ENCODE measurements at regions not wholly inside any gene's neighbourhood (a gene's known extent, or its start where the extent isn't known, plus 50 kb on each side); places are given as distances from the start of the nearest gene placed in this dataset.
A peak's percentile ranks its signal among the peaks of the same experiment; 100 is the strongest.

- Histone ChIP-seq H3K14ac (ENCODE audit: low read length in 2 of 2) (no peak overlapping the region), H3K9me3 (ENCODE audit: control insufficient read depth, low read length) (no peaks in the 10 kb centered on the region), H3K18ac (ENCODE audit: low read depth in 1 of 2, low read length in 2 of 2) (no peak overlapping the region), H2BK12ac (ENCODE audit: low read length in 2 of 2) (no peak overlapping the region), H2BK120ac (ENCODE audit: low read depth, low read length) (no peak overlapping the region), H3K27me3 (ENCODE audit: control insufficient read depth in 1 of 2, insufficient read depth in 1 of 2, low read length in 2 of 2) (peaks cover 24 to 55% of the 10 kb centered on the region in 2 experiments), H3K79me1 (replicated peaks; ENCODE audit: low read length, poor library complexity, severe bottlenecking) (no peaks in the 10 kb centered on the region), H3K4me1 (ENCODE audit: control insufficient read depth, insufficient read depth, low read depth, low read length) (no peaks in the 10 kb centered on the region), H2BK15ac (ENCODE audit: low read depth, poor library complexity, severe bottlenecking) (no peak overlapping the region), H2BK5ac (ENCODE audit: low read depth, low read length, poor library complexity, severe bottlenecking) (no peak overlapping the region), H3K27ac (ENCODE audit: low read length, poor library complexity, severe bottlenecking) (no peak overlapping the region), H3K23ac (ENCODE audit: low read length in 2 of 2) (no peak overlapping the region), H3K36me3 (ENCODE audit: control insufficient read depth in 1 of 2, insufficient read depth in 2 of 2, low read depth in 1 of 2, low read length in 2 of 2) (no peaks in the 10 kb centered on the region), H3K4me2 (ENCODE audit: low read length, poor library complexity, severe bottlenecking) (no peak overlapping the region), H4K8ac (ENCODE audit: low read length) (no peak overlapping the region), H2AK5ac (ENCODE audit: low read length, severe bottlenecking) (no peak overlapping the region), H3K4me3 (ENCODE audit: insufficient read depth in 1 of 2, low read depth in 1 of 2, low read length in 2 of 2) (no peak overlapping the region), H2AFZ (ENCODE audit: low read depth, low read length) (no peak overlapping the region), H3K9ac (ENCODE audit: low read length) (no peak overlapping the region), H4K91ac (ENCODE audit: low read length) (no peak overlapping the region), H3K4ac (ENCODE audit: low read depth in 1 of 2, low read length in 2 of 2) (no peak overlapping the region)
- 86% methylated on average over 6 of the region's 6 CpGs for WGBS
- DNase-seq: no peak
Observed at GRCh38 chr3:127431066-127431465, 143.2 kb upstream of the PRR20G start.

GRCh38 chr3:127428344-127428997 lies 140.6 kb upstream of the PRR20G start:
- Histone ChIP-seq H2BK15ac (ENCODE audit: low read depth, poor library complexity, severe bottlenecking) (no peak overlapping the region), H3K9me3 (ENCODE audit: control insufficient read depth, low read length) (no peaks in the 10 kb centered on the region), H3K4me3 (ENCODE audit: insufficient read depth in 1 of 2, low read depth in 1 of 2, low read length in 2 of 2) (no peak overlapping the region), H3K27ac (ENCODE audit: low read length, poor library complexity, severe bottlenecking) (no peak overlapping the region), H3K18ac (ENCODE audit: low read depth in 1 of 2, low read length in 2 of 2) (no peak overlapping the region), H2BK120ac (ENCODE audit: low read depth, low read length) (no peak overlapping the region), H3K23ac (ENCODE audit: low read length in 2 of 2) (peak overlapping the region in 1 of 2 experiments; percentile 19), H3K36me3 (ENCODE audit: control insufficient read depth in 1 of 2, insufficient read depth in 2 of 2, low read depth in 1 of 2, low read length in 2 of 2) (no peaks in the 10 kb centered on the region), H3K4me1 (ENCODE audit: control insufficient read depth, insufficient read depth, low read depth, low read length) (no peaks in the 10 kb centered on the region), H2AFZ (ENCODE audit: low read depth, low read length) (no peak overlapping the region), H3K79me1 (replicated peaks; ENCODE audit: low read length, poor library complexity, severe bottlenecking) (no peaks in the 10 kb centered on the region), H3K9ac (ENCODE audit: low read length) (no peak overlapping the region), H2AK5ac (ENCODE audit: low read length, severe bottlenecking) (no peak overlapping the region), H3K4ac (ENCODE audit: low read depth in 1 of 2, low read length in 2 of 2) (no peak overlapping the region), H2BK5ac (ENCODE audit: low read depth, low read length, poor library complexity, severe bottlenecking) (no peak overlapping the region), H3K27me3 (ENCODE audit: control insufficient read depth in 1 of 2, insufficient read depth in 1 of 2, low read length in 2 of 2) (peaks cover 40 to 76% of the 10 kb centered on the region in 2 experiments), H3K4me2 (ENCODE audit: low read length, poor library complexity, severe bottlenecking) (no peak overlapping the region), H3K14ac (ENCODE audit: low read length in 2 of 2) (no peak overlapping the region), H4K8ac (ENCODE audit: low read length) (no peak overlapping the region), H4K91ac (ENCODE audit: low read length) (no peak overlapping the region), H2BK12ac (ENCODE audit: low read length in 2 of 2) (no peak overlapping the region)
- no peak for DNase-seq
- 98% methylated on average over 2 of the region's 2 CpGs for WGBS

- no peak overlapping the region for H4K8ac ChIP-seq (ENCODE audit: low read length)
- no peak overlapping the region for H3K4me2 ChIP-seq (ENCODE audit: low read length, poor library complexity, severe bottlenecking)
- no peak overlapping the region for H3K9ac ChIP-seq (ENCODE audit: low read length)
- H4K91ac ChIP-seq (ENCODE audit: low read length): no peak overlapping the region
- no peaks in the 10 kb centered on the region for H3K36me3 ChIP-seq (ENCODE audit: control insufficient read depth in 1 of 2, insufficient read depth in 2 of 2, low read depth in 1 of 2, low read length in 2 of 2)
- no peaks in the 10 kb centered on the region for H3K9me3 ChIP-seq (ENCODE audit: control insufficient read depth, low read length)
- H2BK120ac ChIP-seq (ENCODE audit: low read depth, low read length): no peak overlapping the region
- DNase-seq: no peak
- H3K4me1 ChIP-seq (ENCODE audit: control insufficient read depth, insufficient read depth, low read depth, low read length): no peaks in the 10 kb centered on the region
- no peak overlapping the region for H2AFZ ChIP-seq (ENCODE audit: low read depth, low read length)
- H2BK5ac ChIP-seq (ENCODE audit: low read depth, low read length, poor library complexity, severe bottlenecking): no peak overlapping the region
- WGBS: 73% methylated on average over 8 of the region's 8 CpGs
- H3K4ac ChIP-seq (ENCODE audit: low read depth in 1 of 2, low read length in 2 of 2): no peak overlapping the region
- peaks cover 45 to 82% of the 10 kb centered on the region in 2 experiments for H3K27me3 ChIP-seq (ENCODE audit: control insufficient read depth in 1 of 2, insufficient read depth in 1 of 2, low read length in 2 of 2)
- no peak overlapping the region for H2AK5ac ChIP-seq (ENCODE audit: low read length, severe bottlenecking)
- H3K18ac ChIP-seq (ENCODE audit: low read depth in 1 of 2, low read length in 2 of 2): no peak overlapping the region
- no peak overlapping the region for H2BK15ac ChIP-seq (ENCODE audit: low read depth, poor library complexity, severe bottlenecking)
- H2BK12ac ChIP-seq (ENCODE audit: low read length in 2 of 2): no peak overlapping the region
- H3K27ac ChIP-seq (ENCODE audit: low read length, poor library complexity, severe bottlenecking): no peak overlapping the region
- H3K23ac ChIP-seq (ENCODE audit: low read length in 2 of 2): no peak overlapping the region
- no peak overlapping the region for H3K4me3 ChIP-seq (ENCODE audit: insufficient read depth in 1 of 2, low read depth in 1 of 2, low read length in 2 of 2)
- no peaks in the 10 kb centered on the region for H3K79me1 ChIP-seq (replicated peaks; ENCODE audit: low read length, poor library complexity, severe bottlenecking)
- no peak overlapping the region for H3K14ac ChIP-seq (ENCODE audit: low read length in 2 of 2)
Observed at GRCh38 chr3:127427666-127428065, 139.8 kb upstream of the PRR20G start.

GRCh38 chr3:127427156-127427555 lies 139.3 kb upstream of the PRR20G start:
- no peak overlapping the region for H3K18ac ChIP-seq (ENCODE audit: low read depth in 1 of 2, low read length in 2 of 2)
- H4K8ac ChIP-seq (ENCODE audit: low read length): no peak overlapping the region
- no peak overlapping the region for H3K14ac ChIP-seq (ENCODE audit: low read length in 2 of 2)
- no peaks in the 10 kb centered on the region for H3K9me3 ChIP-seq (ENCODE audit: control insufficient read depth, low read length)
- no peak overlapping the region for H3K9ac ChIP-seq (ENCODE audit: low read length)
- H3K4me1 ChIP-seq (ENCODE audit: control insufficient read depth, insufficient read depth, low read depth, low read length): no peaks in the 10 kb centered on the region
- H2BK5ac ChIP-seq (ENCODE audit: low read depth, low read length, poor library complexity, severe bottlenecking): no peak overlapping the region
- H3K27me3 ChIP-seq (ENCODE audit: control insufficient read depth in 1 of 2, insufficient read depth in 1 of 2, low read length in 2 of 2): peaks cover 49 to 83% of the 10 kb centered on the region in 2 experiments
- DNase-seq: no peak
- no peak overlapping the region for H3K4me2 ChIP-seq (ENCODE audit: low read length, poor library complexity, severe bottlenecking)
- no peak overlapping the region for H2BK120ac ChIP-seq (ENCODE audit: low read depth, low read length)
- WGBS: 82% methylated on average over 6 of the region's 6 CpGs
- no peak overlapping the region for H4K91ac ChIP-seq (ENCODE audit: low read length)
- H2BK12ac ChIP-seq (ENCODE audit: low read length in 2 of 2): no peak overlapping the region
- H3K4ac ChIP-seq (ENCODE audit: low read depth in 1 of 2, low read length in 2 of 2): no peak overlapping the region
- H2AFZ ChIP-seq (ENCODE audit: low read depth, low read length): no peak overlapping the region
- no peak overlapping the region for H3K27ac ChIP-seq (ENCODE audit: low read length, poor library complexity, severe bottlenecking)
- H3K23ac ChIP-seq (ENCODE audit: low read length in 2 of 2): no peak overlapping the region
- no peak overlapping the region for H2BK15ac ChIP-seq (ENCODE audit: low read depth, poor library complexity, severe bottlenecking)
- H3K4me3 ChIP-seq (ENCODE audit: insufficient read depth in 1 of 2, low read depth in 1 of 2, low read length in 2 of 2): no peak overlapping the region
- no peak overlapping the region for H2AK5ac ChIP-seq (ENCODE audit: low read length, severe bottlenecking)
- H3K79me1 ChIP-seq (replicated peaks; ENCODE audit: low read length, poor library complexity, severe bottlenecking): no peaks in the 10 kb centered on the region
- H3K36me3 ChIP-seq (ENCODE audit: control insufficient read depth in 1 of 2, insufficient read depth in 2 of 2, low read depth in 1 of 2, low read length in 2 of 2): no peaks in the 10 kb centered on the region
